Endothelial cell of umbilical vein (primary cell): ENCODE measurements at regions not wholly inside any gene's neighbourhood (a gene's known extent, or its start where the extent isn't known, plus 50 kb on each side); places are given as distances from the start of the nearest gene placed in this dataset.

ENCODE experiments used
- EZH2 ChIP-seq: IDR thresholded peaks from 2 replicates; pipeline ENCODE4 v1.6.1; 2012; ENCODE audit warnings: borderline replicate concordance, low read depth, mild to moderate bottlenecking, moderate library complexity, low read length, inconsistent platforms; ENCODE audit not compliant: severe bottlenecking
- FOS ChIP-seq: IDR thresholded peaks from 2 replicates; pipeline ENCODE4 v1.6.1; 2011; ENCODE audit warnings: mild to moderate bottlenecking, low read length, moderate library complexity, borderline replicate concordance; ENCODE audit not compliant: insufficient read depth
- POLR2A ChIP-seq: IDR thresholded peaks from 2 replicates; pipeline ENCODE4 v1.6.1; 2012; ENCODE audit warnings: low read depth, mild to moderate bottlenecking, control low read depth, low read length
- POLR2AphosphoS5 ChIP-seq: IDR thresholded peaks from 2 replicates; pipeline ENCODE4 v1.6.1; 2012; ENCODE audit warnings: low read depth, mild to moderate bottlenecking, control low read depth, low read length, moderate library complexity; ENCODE audit not compliant: insufficient read depth
- TF ChIP-seq, protein P1 (sequence below), 2 donors: IDR thresholded peaks; 1 replicate in 1 of 2; 2 replicates in 1 of 2; pipeline ENCODE4 v1.5.1; 2011; ENCODE audit warnings: low read length in 2 of 2, mild to moderate bottlenecking in 2 of 2, moderate library complexity in 2 of 2, control low read depth in 1 of 2, inconsistent platforms in 1 of 2, low read depth in 1 of 2; ENCODE audit not compliant: insufficient read depth in 1 of 2; ENCODE audit errors: extremely low read depth in 1 of 2
- TF ChIP-seq, protein P2 (sequence below): IDR thresholded peaks from 2 replicates; pipeline ENCODE4 v1.6.1; 2011; ENCODE audit not compliant: insufficient read depth, insufficient read length

DNA sequence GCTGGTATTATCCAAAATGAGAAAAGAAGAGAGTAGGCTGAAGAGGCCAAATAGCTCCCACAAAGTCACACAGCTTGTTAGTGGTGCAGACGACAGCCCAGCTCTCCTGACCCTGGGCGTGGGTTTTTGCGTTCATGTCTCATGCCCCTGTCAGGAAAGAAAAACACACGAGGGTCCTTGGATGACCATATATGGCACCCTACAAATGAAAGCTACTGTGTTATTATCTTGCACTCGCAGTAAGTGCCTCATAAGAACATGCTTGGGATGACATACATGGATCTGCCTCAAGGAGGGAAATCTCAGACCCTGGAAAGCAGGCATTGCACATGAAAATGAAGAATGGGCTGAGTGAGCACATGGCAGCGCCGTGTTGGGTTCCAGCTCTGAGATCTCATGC, 89.7 kb downstream of the SEMA4F start:
- TF ChIP-seq, protein P1, sequence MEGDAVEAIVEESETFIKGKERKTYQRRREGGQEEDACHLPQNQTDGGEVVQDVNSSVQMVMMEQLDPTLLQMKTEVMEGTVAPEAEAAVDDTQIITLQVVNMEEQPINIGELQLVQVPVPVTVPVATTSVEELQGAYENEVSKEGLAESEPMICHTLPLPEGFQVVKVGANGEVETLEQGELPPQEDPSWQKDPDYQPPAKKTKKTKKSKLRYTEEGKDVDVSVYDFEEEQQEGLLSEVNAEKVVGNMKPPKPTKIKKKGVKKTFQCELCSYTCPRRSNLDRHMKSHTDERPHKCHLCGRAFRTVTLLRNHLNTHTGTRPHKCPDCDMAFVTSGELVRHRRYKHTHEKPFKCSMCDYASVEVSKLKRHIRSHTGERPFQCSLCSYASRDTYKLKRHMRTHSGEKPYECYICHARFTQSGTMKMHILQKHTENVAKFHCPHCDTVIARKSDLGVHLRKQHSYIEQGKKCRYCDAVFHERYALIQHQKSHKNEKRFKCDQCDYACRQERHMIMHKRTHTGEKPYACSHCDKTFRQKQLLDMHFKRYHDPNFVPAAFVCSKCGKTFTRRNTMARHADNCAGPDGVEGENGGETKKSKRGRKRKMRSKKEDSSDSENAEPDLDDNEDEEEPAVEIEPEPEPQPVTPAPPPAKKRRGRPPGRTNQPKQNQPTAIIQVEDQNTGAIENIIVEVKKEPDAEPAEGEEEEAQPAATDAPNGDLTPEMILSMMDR (IDR thresholded peaks at IDR 0.05; ENCODE audit: extremely low read depth in 1 of 2, insufficient read depth in 1 of 2, low read depth in 1 of 2, low read length in 2 of 2): no peak
- TF ChIP-seq POLR2A (no peak), POLR2AphosphoS5 (no peak), EZH2 (no peak), FOS (no peak)
- TF ChIP-seq, protein P2, sequence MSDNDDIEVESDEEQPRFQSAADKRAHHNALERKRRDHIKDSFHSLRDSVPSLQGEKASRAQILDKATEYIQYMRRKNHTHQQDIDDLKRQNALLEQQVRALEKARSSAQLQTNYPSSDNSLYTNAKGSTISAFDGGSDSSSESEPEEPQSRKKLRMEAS: no peak
